ENCODE measurements at regions not wholly inside any gene's neighbourhood (a gene's known extent, or its start where the extent isn't known, plus 50 kb on each side); places are given as distances from the start of the nearest gene placed in this dataset.

DNA sequence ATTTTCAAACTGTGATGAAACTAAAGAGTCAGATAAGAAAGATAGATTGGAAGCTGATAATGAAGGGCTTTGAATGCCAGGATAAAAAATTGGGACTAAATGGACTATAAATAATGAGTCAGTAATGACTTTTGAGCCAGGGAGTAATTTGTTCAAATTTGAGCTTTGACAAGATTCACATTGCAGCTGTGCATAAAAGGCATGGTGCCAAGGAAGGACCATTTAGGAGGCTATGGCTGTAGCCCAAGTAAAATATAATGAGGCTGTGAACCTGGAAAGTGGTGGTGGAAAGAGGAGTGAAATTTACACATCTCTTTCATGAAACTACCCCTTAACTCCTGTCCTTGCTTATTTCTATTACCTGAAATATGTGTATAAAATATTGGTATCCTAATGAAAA, 218.5 kb downstream of the SLC6A15 start:
- no peak overlapping the region for H3K27ac ChIP-seq
- no peak overlapping the region for H3K4me2 ChIP-seq
- ChIA-PET CTCF (no interaction called here), POLR2A (no interaction called here)
- no peak overlapping the region for H3K4me3 ChIP-seq
- ATAC-seq (no peak), FAIRE-seq (no peak), DNase-seq (ENCODE audit: low read depth in 1 of 2, low spot score in 1 of 2) (no peak)
- H3K9me3 ChIP-seq: no peaks in the 10 kb centered on the region
- TF ChIP-seq CHD2 (IDR thresholded peaks at IDR 0.05; ENCODE audit: low read length, partially characterized antibody): no peak
- TF ChIP-seq, protein P1, sequence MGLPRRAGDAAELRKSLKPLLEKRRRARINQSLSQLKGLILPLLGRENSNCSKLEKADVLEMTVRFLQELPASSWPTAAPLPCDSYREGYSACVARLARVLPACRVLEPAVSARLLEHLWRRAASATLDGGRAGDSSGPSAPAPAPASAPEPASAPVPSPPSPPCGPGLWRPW (IDR thresholded peaks at IDR 0.05): no peak
- TF ChIP-seq FOXS1 (CRISPR knock-in tag; IDR thresholded peaks at IDR 0.05): no peak
- no peak for TF ChIP-seq ZFP36 (IDR thresholded peaks at IDR 0.05; ENCODE audit: borderline replicate concordance, partially characterized antibody)
- TF ChIP-seq, protein P2, sequence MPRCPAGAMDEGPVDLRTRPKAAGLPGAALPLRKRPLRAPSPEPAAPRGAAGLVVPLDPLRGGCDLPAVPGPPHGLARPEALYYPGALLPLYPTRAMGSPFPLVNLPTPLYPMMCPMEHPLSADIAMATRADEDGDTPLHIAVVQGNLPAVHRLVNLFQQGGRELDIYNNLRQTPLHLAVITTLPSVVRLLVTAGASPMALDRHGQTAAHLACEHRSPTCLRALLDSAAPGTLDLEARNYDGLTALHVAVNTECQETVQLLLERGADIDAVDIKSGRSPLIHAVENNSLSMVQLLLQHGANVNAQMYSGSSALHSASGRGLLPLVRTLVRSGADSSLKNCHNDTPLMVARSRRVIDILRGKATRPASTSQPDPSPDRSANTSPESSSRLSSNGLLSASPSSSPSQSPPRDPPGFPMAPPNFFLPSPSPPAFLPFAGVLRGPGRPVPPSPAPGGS (IDR thresholded peaks at IDR 0.05): no peak
- no peak for TF ChIP-seq CBX2 (IDR thresholded peaks at IDR 0.05; ENCODE audit: borderline replicate concordance, low read depth)
- TF ChIP-seq HOXB13 (CRISPR knock-in tag; IDR thresholded peaks at IDR 0.05; ENCODE audit: low read depth): no peak
- no peak for TF ChIP-seq EP300 (IDR thresholded peaks at IDR 0.05)
- TF ChIP-seq CEBPB (IDR thresholded peaks at IDR 0.05): no peak
- no peak for TF ChIP-seq CHD4 (IDR thresholded peaks at IDR 0.05; ENCODE audit: borderline replicate concordance)
- no peaks in the 10 kb centered on the region for H3K4me1 ChIP-seq

DNA sequence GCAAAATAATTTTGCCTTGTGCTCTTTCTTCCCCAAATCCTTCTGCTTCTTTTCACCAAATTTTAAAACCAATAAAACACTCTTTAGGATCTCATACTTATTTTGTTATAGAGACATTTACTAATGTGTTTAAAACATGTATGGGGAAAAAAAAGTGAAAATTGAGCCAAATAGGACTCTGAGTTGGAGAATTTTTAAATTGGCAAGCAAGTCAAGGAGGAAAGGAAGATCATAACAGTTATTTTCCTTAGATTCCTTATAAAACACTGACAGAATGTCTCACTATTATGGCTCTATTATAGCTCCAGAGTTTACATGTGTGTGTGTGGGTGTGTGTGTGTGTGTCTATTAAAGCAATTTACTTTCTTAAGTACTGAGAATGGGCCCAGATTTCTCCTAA, 220.5 kb downstream of the SLC6A15 start:
- ATAC-seq (no peak), FAIRE-seq (no peak), DNase-seq (ENCODE audit: low read depth in 1 of 2, low spot score in 1 of 2) (no peak)
- CTCF ChIA-PET: no interaction called here
- POLR2A ChIA-PET: no interaction called here
- Histone ChIP-seq H3K9me3 (no peaks in the 10 kb centered on the region), H3K4me3 (no peak overlapping the region), H3K4me1 (no peaks in the 10 kb centered on the region), H3K4me2 (no peak overlapping the region), H3K27ac (no peak overlapping the region)
- TF ChIP-seq RAD21 (conservative IDR thresholded peaks at IDR 0.05 in 1 of 2, IDR thresholded peaks at IDR 0.05 in 1 of 2): no peak
- TF ChIP-seq HOXB5 (CRISPR knock-in tag; IDR thresholded peaks at IDR 0.05): no peak
- TF ChIP-seq SMC3 (IDR thresholded peaks at IDR 0.05): no peak

DNA sequence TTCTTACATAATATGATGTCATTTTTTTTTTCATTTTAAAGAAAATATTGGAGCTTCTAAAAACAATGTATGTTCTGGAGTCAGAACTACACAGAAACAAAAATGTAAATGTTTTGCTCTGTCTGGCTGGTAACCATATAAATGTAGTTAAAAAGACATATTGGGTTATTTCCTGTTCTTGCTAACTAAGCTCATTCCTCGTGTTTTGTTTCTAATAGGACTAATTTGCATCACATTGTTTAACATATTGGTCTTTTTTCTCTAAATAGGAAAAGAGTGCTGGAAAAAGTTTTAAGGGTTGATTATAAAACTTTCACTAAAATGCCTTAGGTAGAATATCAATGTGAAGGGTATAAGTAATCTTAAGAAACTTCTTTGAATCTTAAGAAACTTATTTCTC, 221.3 kb downstream of the SLC6A15 start:
- ChIA-PET POLR2A (no interaction called here), CTCF (no interaction called here)
- TF ChIP-seq TFCP2L1 (CRISPR knock-in tag; IDR thresholded peaks at IDR 0.05): no peak
- no peak for TF ChIP-seq ZNF302 (CRISPR knock-in tag; IDR thresholded peaks at IDR 0.05)
- TF ChIP-seq RARB (CRISPR knock-in tag; IDR thresholded peaks at IDR 0.05): no peak
- TF ChIP-seq NFE2L2 (conservative IDR thresholded peaks at IDR 0.05; ENCODE audit: low read length): no peak
- TF ChIP-seq HOXB5 (CRISPR knock-in tag; IDR thresholded peaks at IDR 0.05): no peak
- TF ChIP-seq RNF2 (IDR thresholded peaks at IDR 0.05; ENCODE audit: borderline replicate concordance, low read depth): no peak
- TF ChIP-seq KDM1A (IDR thresholded peaks at IDR 0.05; ENCODE audit: low read depth): no peak
- TF ChIP-seq NR3C1 (IDR thresholded peaks at IDR 0.05): no peak
- TF ChIP-seq ZC3H11A (IDR thresholded peaks at IDR 0.05): no peak
- TF ChIP-seq POLR2A (IDR thresholded peaks at IDR 0.05; ENCODE audit: low read length): no peak
- TF ChIP-seq, protein P1 (IDR thresholded peaks at IDR 0.05): no peak
- TF ChIP-seq, protein P3, sequence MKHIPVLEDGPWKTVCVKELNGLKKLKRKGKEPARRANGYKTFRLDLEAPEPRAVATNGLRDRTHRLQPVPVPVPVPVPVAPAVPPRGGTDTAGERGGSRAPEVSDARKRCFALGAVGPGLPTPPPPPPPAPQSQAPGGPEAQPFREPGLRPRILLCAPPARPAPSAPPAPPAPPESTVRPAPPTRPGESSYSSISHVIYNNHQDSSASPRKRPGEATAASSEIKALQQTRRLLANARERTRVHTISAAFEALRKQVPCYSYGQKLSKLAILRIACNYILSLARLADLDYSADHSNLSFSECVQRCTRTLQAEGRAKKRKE (CRISPR knock-in tag; IDR thresholded peaks at IDR 0.05; ENCODE audit: low read depth): no peak
- no peak for TF ChIP-seq HOXB13 (CRISPR knock-in tag; IDR thresholded peaks at IDR 0.05; ENCODE audit: low read depth)
- no peak for TF ChIP-seq POLR2AphosphoS2 (conservative IDR thresholded peaks at IDR 0.05; ENCODE audit: low read length)
- no peak for TF ChIP-seq JUNB (IDR thresholded peaks at IDR 0.05)
- Histone ChIP-seq H3K4me2 (no peak overlapping the region), H3K27ac (no peak overlapping the region), H3K4me1 (no peaks in the 10 kb centered on the region), H3K9me3 (no peaks in the 10 kb centered on the region), H3K4me3 (no peak overlapping the region)
- FAIRE-seq (no peak), ATAC-seq (no peak), DNase-seq (ENCODE audit: low read depth in 1 of 2, low spot score in 1 of 2) (no peak)
- WGBS (ENCODE audit: missing lambda C conversion rate): 10% methylated on average over 1 of the region's 1 CpG

Data from A549 (cell line).